Endodermal cell (in vitro differentiated cells): ENCODE measurements at regions not wholly inside any gene's neighbourhood (a gene's known extent, or its start where the extent isn't known, plus 50 kb on each side); places are given as distances from the start of the nearest gene placed in this dataset.

Experiments
- DNase-seq: peaks from one replicate; pipeline ENCODE4 v3.0.0-alpha.2; 2017
- H3K27ac ChIP-seq: 2 replicates; pipeline ENCODE4 v1.5.1; 2013; ENCODE audit warnings: mild to moderate bottlenecking, low read depth, low read length, moderate library complexity
- H3K27me3 ChIP-seq: 2 replicates; pipeline ENCODE4 v1.6.1; 2013; ENCODE audit warnings: mild to moderate bottlenecking, low read length, moderate library complexity; ENCODE audit not compliant: insufficient read depth, control insufficient read depth, poor library complexity, severe bottlenecking
- H3K36me3 ChIP-seq: 2 replicates; pipeline ENCODE4 v1.7.0; 2013; ENCODE audit warnings: mild to moderate bottlenecking, low read length, moderate library complexity; ENCODE audit not compliant: control insufficient read depth, insufficient read depth
- H3K4me1 ChIP-seq: one replicate; pipeline ENCODE4 v1.7.0; 2013; ENCODE audit warnings: low read length; ENCODE audit not compliant: control insufficient read depth, insufficient read depth
- H3K4me3 ChIP-seq: 2 replicates; pipeline ENCODE4 v1.5.1; 2013; ENCODE audit warnings: mild to moderate bottlenecking, low read length, moderate library complexity
- H3K9ac ChIP-seq: 2 replicates; pipeline ENCODE4 v1.6.1; 2013; ENCODE audit warnings: mild to moderate bottlenecking, low read length, moderate library complexity; ENCODE audit not compliant: poor library complexity, severe bottlenecking; ENCODE audit errors: extremely low read depth
- H3K9me3 ChIP-seq: 2 replicates; pipeline ENCODE4 v1.6.1; 2013; ENCODE audit warnings: mild to moderate bottlenecking, low read length, moderate library complexity; ENCODE audit not compliant: control insufficient read depth
- H3K27ac Mint-ChIP-seq: 2 replicates; pipeline ENCODE4 v1.8.0; 2020; ENCODE audit warnings: mixed read lengths
- H3K27me3 Mint-ChIP-seq: 2 replicates; pipeline ENCODE4 v1.8.0; 2021; ENCODE audit warnings: mild to moderate bottlenecking, mixed read lengths; ENCODE audit not compliant: insufficient read depth
- H3K36me3 Mint-ChIP-seq: 2 replicates; pipeline ENCODE4 v1.8.0; 2020; ENCODE audit warnings: low read depth, mixed read lengths
- H3K4me1 Mint-ChIP-seq: 2 replicates; pipeline ENCODE4 v1.8.0; 2020; ENCODE audit warnings: mixed read lengths
- H3K4me3 Mint-ChIP-seq: 2 replicates; pipeline ENCODE4 v1.8.0; 2020; ENCODE audit warnings: mild to moderate bottlenecking, moderate library complexity, mixed read lengths
- H3K9me3 Mint-ChIP-seq: 2 replicates; pipeline ENCODE4 v1.8.0; 2020; ENCODE audit warnings: mild to moderate bottlenecking, mixed read lengths
- WGBS, 2 experiments: methylation state at CpG; one replicate each; pipeline versions ENCODE4 v1.1.5 to v1.1.7; 2013; ENCODE audit warnings: missing lambda C conversion rate in 2 of 2, mixed read lengths in 1 of 2; ENCODE audit not compliant: insufficient coverage in 1 of 2, insufficient read length in 1 of 2; 5-methylcytosine and 5-hydroxymethylcytosine counted together
- TF ChIP-seq, protein P1 (sequence below): fragments of 200-600 bp; sonication (generic); conservative IDR thresholded peaks from 2 replicates; pipeline ENCODE4 v1.5.0; 2021; ENCODE audit warnings: antibody characterized with exemption, mild to moderate bottlenecking

GRCh38 chr2:217156801-217157200, 296.9 kb upstream of the TNP1 start:
- H3K4me1 Mint-ChIP-seq, result peaks cover 3% of the 10 kb centered on the region
- peaks cover 10% of the 10 kb centered on the region for H3K27me3 ChIP-seq
- TF ChIP-seq, protein P1, sequence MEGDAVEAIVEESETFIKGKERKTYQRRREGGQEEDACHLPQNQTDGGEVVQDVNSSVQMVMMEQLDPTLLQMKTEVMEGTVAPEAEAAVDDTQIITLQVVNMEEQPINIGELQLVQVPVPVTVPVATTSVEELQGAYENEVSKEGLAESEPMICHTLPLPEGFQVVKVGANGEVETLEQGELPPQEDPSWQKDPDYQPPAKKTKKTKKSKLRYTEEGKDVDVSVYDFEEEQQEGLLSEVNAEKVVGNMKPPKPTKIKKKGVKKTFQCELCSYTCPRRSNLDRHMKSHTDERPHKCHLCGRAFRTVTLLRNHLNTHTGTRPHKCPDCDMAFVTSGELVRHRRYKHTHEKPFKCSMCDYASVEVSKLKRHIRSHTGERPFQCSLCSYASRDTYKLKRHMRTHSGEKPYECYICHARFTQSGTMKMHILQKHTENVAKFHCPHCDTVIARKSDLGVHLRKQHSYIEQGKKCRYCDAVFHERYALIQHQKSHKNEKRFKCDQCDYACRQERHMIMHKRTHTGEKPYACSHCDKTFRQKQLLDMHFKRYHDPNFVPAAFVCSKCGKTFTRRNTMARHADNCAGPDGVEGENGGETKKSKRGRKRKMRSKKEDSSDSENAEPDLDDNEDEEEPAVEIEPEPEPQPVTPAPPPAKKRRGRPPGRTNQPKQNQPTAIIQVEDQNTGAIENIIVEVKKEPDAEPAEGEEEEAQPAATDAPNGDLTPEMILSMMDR, result no peak
- H3K9me3 Mint-ChIP-seq, result no peaks in the 10 kb centered on the region
- no peak for DNase-seq
- peaks cover 27% of the 10 kb centered on the region for H3K27me3 Mint-ChIP-seq
- H3K36me3 Mint-ChIP-seq, result no peaks in the 10 kb centered on the region
- H3K27ac Mint-ChIP-seq, result no peak overlapping the region
- H3K27ac ChIP-seq, result no peak overlapping the region
- no peaks in the 10 kb centered on the region for H3K36me3 ChIP-seq
- no peak overlapping the region for H3K4me3 ChIP-seq
- H3K9ac ChIP-seq, result no peak overlapping the region
- peaks cover 5% of the 10 kb centered on the region for H3K9me3 ChIP-seq
- WGBS, 2 experiments, result 87 to 97% methylated on average over 2 of the region's 2 CpGs
- no peaks in the 10 kb centered on the region for H3K4me1 ChIP-seq
- no peak overlapping the region for H3K4me3 Mint-ChIP-seq

GRCh38 chr2:217154923-217155322, 295.1 kb upstream of the TNP1 start:
- Histone ChIP-seq H3K4me3 (no peak overlapping the region), H3K27ac (no peak overlapping the region), H3K27me3 (peaks cover 10% of the 10 kb centered on the region), H3K9ac (no peak overlapping the region), H3K36me3 (no peaks in the 10 kb centered on the region), H3K9me3 (peaks cover 5% of the 10 kb centered on the region), H3K4me1 (no peaks in the 10 kb centered on the region)
- no peak overlapping the region for H3K4me3 Mint-ChIP-seq
- no peaks in the 10 kb centered on the region for H3K9me3 Mint-ChIP-seq
- 91 to 94% methylated on average over 9 of the region's 9 CpGs for WGBS, 2 experiments
- H3K4me1 Mint-ChIP-seq, result peaks cover 18% of the 10 kb centered on the region
- peaks cover 21% of the 10 kb centered on the region for H3K27me3 Mint-ChIP-seq
- no peak overlapping the region for H3K27ac Mint-ChIP-seq
- no peaks in the 10 kb centered on the region for H3K36me3 Mint-ChIP-seq
- DNase-seq, result no peak
- TF ChIP-seq, protein P1, result no peak

DNA sequence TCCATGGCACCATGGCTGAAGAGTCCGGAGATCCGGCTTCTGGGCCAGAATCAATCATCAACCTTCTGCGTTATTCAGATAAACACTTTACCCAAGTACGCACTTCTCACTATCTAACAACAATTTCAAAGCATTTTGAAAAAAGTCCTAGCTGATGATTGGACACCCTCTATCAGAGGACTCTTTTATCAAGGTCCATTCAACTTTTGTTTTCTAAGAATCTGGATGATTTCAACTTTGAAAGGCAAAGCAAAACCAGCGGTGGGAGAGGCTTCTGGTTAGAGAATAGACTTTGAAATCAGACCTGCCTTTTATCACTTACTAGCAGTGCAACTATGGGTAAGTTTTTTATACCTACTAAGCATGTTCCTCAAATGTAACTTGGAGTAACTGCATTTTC, 293.6 kb upstream of the TNP1 start:
- Mint-ChIP-seq H3K9me3 (peaks cover 2% of the 10 kb centered on the region), H3K36me3 (no peaks in the 10 kb centered on the region), H3K27ac (no peak overlapping the region), H3K4me1 (peaks cover 26% of the 10 kb centered on the region), H3K27me3 (peaks cover 24% of the 10 kb centered on the region), H3K4me3 (no peak overlapping the region)
- Histone ChIP-seq H3K9ac (no peak overlapping the region), H3K4me3 (no peak overlapping the region), H3K4me1 (peaks cover 8% of the 10 kb centered on the region), H3K27ac (no peak overlapping the region), H3K9me3 (peaks cover 4% of the 10 kb centered on the region), H3K36me3 (no peaks in the 10 kb centered on the region), H3K27me3 (peaks cover 10% of the 10 kb centered on the region)
- 96 to 97% methylated on average over 4 to 5 of the region's 5 CpGs for WGBS, 2 experiments
- DNase-seq, result no peak
- TF ChIP-seq, protein P1, result no peak
